ENCODE measurements at regions not wholly inside any gene's neighbourhood (a gene's known extent, or its start where the extent isn't known, plus 50 kb on each side); places are given as distances from the start of the nearest gene placed in this dataset.

DNA sequence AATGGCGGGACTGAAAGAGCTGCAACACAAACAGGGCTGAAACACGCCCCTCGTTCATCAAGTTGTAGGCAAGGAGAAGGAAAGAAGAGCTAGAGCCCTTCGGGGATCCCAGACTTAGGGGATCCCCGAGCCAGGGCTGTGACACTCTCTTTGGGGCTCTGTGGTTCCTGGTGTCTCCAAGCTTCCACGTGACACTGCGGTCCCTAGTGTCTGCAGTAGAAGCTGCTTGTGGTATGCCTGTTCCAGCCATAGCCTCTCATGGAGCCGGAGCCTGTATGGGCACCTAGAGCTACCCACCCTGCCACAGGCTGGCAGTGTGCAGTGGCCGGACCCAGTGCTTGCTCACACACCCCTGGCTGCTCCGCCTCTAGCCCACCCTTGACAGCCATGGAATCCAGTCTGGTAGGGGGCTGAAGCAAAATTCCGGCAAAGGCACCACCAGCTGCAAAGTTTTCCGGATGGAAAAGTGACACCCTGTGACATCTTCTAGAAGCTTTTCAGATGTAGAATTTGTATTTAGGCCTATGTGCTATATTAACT, 1439.6 kb upstream of the ACO1 start:
- intact Hi-C loops (cut with micrococcal nuclease): no loop called here
- DNase-seq (ENCODE audit: low spot score): no peak
- no peak overlapping the region for H3K27ac Mint-ChIP-seq
- no peaks in the 10 kb centered on the region for H3K27me3 Mint-ChIP-seq (ENCODE audit: insufficient read depth)
- H3K4me1 Mint-ChIP-seq (ENCODE audit: low read depth): no peaks in the 10 kb centered on the region
- H3K9me3 Mint-ChIP-seq: no peaks in the 10 kb centered on the region
- no peak overlapping the region for H3K4me3 Mint-ChIP-seq
- H3K36me3 Mint-ChIP-seq (ENCODE audit: low read depth): no peaks in the 10 kb centered on the region

GRCh38 chr9:30964332-30964731, 1420.1 kb upstream of the ACO1 start:
- Mint-ChIP-seq H3K9me3 (no peaks in the 10 kb centered on the region), H3K36me3 (ENCODE audit: low read depth) (no peaks in the 10 kb centered on the region), H3K4me1 (ENCODE audit: low read depth) (no peaks in the 10 kb centered on the region), H3K4me3 (no peak overlapping the region), H3K27ac (no peak overlapping the region), H3K27me3 (ENCODE audit: insufficient read depth) (no peaks in the 10 kb centered on the region)
- intact Hi-C loops (cut with micrococcal nuclease): no loop called here
- DNase-seq (ENCODE audit: low spot score): no peak

- H3K27ac Mint-ChIP-seq: no peak overlapping the region
- no peak overlapping the region for H3K4me3 Mint-ChIP-seq
- H3K4me1 Mint-ChIP-seq (ENCODE audit: low read depth): no peaks in the 10 kb centered on the region
- no peaks in the 10 kb centered on the region for H3K36me3 Mint-ChIP-seq (ENCODE audit: low read depth)
- intact Hi-C loops (cut with micrococcal nuclease): no loop called here
- no peak for DNase-seq (ENCODE audit: low spot score)
- H3K9me3 Mint-ChIP-seq: no peaks in the 10 kb centered on the region
- no peaks in the 10 kb centered on the region for H3K27me3 Mint-ChIP-seq (ENCODE audit: insufficient read depth)
Measured at GRCh38 chr9:30967476-30967875, 1417.0 kb upstream of the ACO1 start.

DNA sequence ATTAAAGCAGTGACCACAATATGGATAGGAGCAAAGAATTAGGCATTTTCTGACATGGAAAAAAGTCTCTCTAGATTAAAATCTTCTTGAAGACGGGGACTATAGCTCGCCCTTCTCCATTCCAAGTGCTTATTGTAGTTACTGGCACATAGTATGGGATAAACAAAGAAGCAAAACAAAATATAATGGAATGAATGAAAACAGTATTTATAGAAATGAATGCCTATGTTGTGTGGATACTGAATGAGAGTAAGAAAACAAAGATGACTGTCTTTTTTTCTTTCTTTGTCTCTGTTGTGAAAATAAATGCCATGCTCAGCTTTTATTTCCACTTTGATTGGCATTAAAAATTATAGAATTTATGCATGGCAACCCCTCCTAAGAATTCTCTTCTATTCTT, 1414.3 kb upstream of the ACO1 start:
- intact Hi-C loops (cut with micrococcal nuclease): no loop called here
- no peak overlapping the region for H3K4me3 Mint-ChIP-seq
- no peaks in the 10 kb centered on the region for H3K27me3 Mint-ChIP-seq (ENCODE audit: insufficient read depth)

GRCh38 chr9:30970812-30971211, 1413.6 kb upstream of the ACO1 start:
- no peak for DNase-seq (ENCODE audit: low spot score)
- intact Hi-C loops (cut with micrococcal nuclease): no loop called here
- no peaks in the 10 kb centered on the region for H3K4me1 Mint-ChIP-seq (ENCODE audit: low read depth)

More for the DNA sequence above, 1414.3 kb upstream of the ACO1 start:
- Mint-ChIP-seq H3K4me1 (ENCODE audit: low read depth) (no peaks in the 10 kb centered on the region), H3K27ac (no peak overlapping the region), H3K36me3 (ENCODE audit: low read depth) (no peaks in the 10 kb centered on the region), H3K9me3 (no peaks in the 10 kb centered on the region)
- no peak for DNase-seq (ENCODE audit: low spot score)

DNA sequence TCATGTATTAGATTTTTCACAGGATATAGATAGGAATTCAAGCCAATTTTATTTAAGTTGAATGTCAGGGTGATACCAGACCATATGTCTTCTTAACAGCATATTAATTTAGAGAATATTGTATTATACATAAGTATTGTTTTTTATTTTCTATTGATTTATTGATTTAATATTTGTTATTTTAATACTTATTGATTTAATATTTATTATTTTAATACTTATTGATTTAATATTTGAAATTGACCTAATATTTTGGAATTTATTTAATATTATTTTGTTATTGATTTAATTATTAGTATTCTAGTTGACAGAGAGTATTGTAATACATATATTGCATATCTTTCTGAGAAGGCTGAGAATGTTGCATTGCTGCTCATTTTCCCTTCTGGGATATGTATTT, 1411.8 kb upstream of the ACO1 start:
- intact Hi-C loops (cut with micrococcal nuclease): no loop called here
- H3K4me3 Mint-ChIP-seq: no peak overlapping the region

More at GRCh38 chr9:30970812-30971211, 1413.6 kb upstream of the ACO1 start:
- Mint-ChIP-seq H3K36me3 (ENCODE audit: low read depth) (no peaks in the 10 kb centered on the region), H3K9me3 (no peaks in the 10 kb centered on the region), H3K27ac (no peak overlapping the region), H3K27me3 (ENCODE audit: insufficient read depth) (no peaks in the 10 kb centered on the region), H3K4me3 (no peak overlapping the region)

DNA sequence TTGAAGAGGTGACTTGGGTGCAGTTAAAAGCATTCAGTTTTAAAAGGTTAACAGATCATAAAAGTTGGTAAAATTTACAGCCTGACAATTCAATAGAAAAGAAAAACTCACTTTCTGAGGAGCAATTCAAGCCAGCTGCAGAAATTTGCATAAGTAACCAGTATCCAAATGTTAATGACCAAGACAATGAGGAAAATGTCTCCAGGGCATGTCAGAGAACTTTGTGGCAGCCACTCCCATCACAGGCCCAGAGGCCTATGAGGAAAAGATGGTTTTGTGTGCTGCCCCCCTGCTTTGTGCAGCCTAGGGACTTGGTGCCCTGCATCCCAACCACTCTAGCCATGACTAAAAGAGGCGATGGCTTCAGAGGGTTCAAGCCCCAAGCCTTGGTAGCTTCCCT, 1406.5 kb upstream of the ACO1 start:
- intact Hi-C loops (cut with micrococcal nuclease): no loop called here
- H3K27me3 Mint-ChIP-seq (ENCODE audit: insufficient read depth): no peaks in the 10 kb centered on the region
- no peak overlapping the region for H3K27ac Mint-ChIP-seq
- H3K4me3 Mint-ChIP-seq: no peak overlapping the region
- DNase-seq (ENCODE audit: low spot score): no peak
- H3K4me1 Mint-ChIP-seq (ENCODE audit: low read depth): no peaks in the 10 kb centered on the region
- H3K36me3 Mint-ChIP-seq (ENCODE audit: low read depth): no peaks in the 10 kb centered on the region
- H3K9me3 Mint-ChIP-seq: peaks cover 7% of the 10 kb centered on the region

More for the DNA sequence above, 1411.8 kb upstream of the ACO1 start:
- H3K27ac Mint-ChIP-seq: no peak overlapping the region
- H3K27me3 Mint-ChIP-seq (ENCODE audit: insufficient read depth): no peaks in the 10 kb centered on the region
- H3K4me1 Mint-ChIP-seq (ENCODE audit: low read depth): no peaks in the 10 kb centered on the region
- no peaks in the 10 kb centered on the region for H3K36me3 Mint-ChIP-seq (ENCODE audit: low read depth)
- DNase-seq (ENCODE audit: low spot score): no peak
- H3K9me3 Mint-ChIP-seq: no peaks in the 10 kb centered on the region

GRCh38 chr9:30982301-30982700, 1402.1 kb upstream of the ACO1 start:
- H3K9me3 Mint-ChIP-seq: peaks cover 12% of the 10 kb centered on the region
- H3K27me3 Mint-ChIP-seq (ENCODE audit: insufficient read depth): no peaks in the 10 kb centered on the region
- DNase-seq (ENCODE audit: low spot score): no peak
- intact Hi-C loops (cut with micrococcal nuclease): no loop called here
- H3K4me1 Mint-ChIP-seq (ENCODE audit: low read depth): no peaks in the 10 kb centered on the region
- no peak overlapping the region for H3K27ac Mint-ChIP-seq
- no peak overlapping the region for H3K4me3 Mint-ChIP-seq
- no peaks in the 10 kb centered on the region for H3K36me3 Mint-ChIP-seq (ENCODE audit: low read depth)

DNA sequence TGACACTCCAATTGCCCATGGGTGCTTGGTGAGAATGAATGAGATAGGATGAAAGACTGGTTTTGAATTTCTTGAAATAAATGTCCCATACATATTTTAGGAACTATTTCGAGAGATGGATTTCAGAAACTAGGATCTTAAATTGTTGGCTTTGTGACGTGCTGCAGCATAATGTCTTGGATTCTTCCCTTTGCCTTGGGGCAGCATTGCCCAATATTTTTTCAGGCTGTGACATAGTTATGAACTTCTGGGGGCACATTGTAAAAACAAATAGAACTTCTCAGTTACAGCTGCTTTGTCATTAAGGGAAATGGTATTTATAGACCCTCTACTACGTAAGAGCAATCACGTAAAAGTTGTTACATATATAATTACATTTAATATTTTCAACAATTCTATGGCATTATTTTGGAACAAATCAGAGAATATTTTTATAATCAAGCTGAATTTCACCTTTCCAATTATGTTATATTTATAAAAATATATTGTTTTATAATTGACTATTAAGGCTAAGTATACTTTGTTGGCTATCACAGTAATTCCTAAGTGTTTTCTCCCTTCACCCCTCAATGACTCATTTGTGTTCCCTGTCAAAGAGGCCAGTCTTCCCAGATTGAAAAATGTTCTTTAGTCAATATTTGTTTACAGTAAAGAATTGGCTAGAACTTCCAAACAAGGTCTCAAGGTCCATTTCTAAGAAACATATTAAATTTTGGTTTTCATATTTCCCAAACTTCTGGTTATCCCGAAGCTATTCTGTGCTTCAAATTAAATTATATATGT, 1388.3 kb upstream of the ACO1 start:
- no peaks in the 10 kb centered on the region for H3K36me3 Mint-ChIP-seq (ENCODE audit: low read depth)
- no peak for DNase-seq (ENCODE audit: low spot score)
- H3K9me3 Mint-ChIP-seq: peaks cover 4% of the 10 kb centered on the region
- H3K4me3 Mint-ChIP-seq: no peak overlapping the region
- intact Hi-C loops (cut with micrococcal nuclease): no loop called here
- H3K27ac Mint-ChIP-seq: no peak overlapping the region
- no peaks in the 10 kb centered on the region for H3K4me1 Mint-ChIP-seq (ENCODE audit: low read depth)
- no peaks in the 10 kb centered on the region for H3K27me3 Mint-ChIP-seq (ENCODE audit: insufficient read depth)

- Mint-ChIP-seq H3K4me3 (no peak overlapping the region), H3K9me3 (peaks cover 7% of the 10 kb centered on the region), H3K36me3 (ENCODE audit: low read depth) (no peaks in the 10 kb centered on the region), H3K4me1 (ENCODE audit: low read depth) (no peaks in the 10 kb centered on the region), H3K27ac (no peak overlapping the region), H3K27me3 (ENCODE audit: insufficient read depth) (no peaks in the 10 kb centered on the region)
- intact Hi-C loops (cut with micrococcal nuclease): no loop called here
- no peak for DNase-seq (ENCODE audit: low spot score)
Measured at GRCh38 chr9:30996761-30997160, 1387.7 kb upstream of the ACO1 start.

- H3K9me3 Mint-ChIP-seq: peaks cover 11% of the 10 kb centered on the region
- no peak for DNase-seq (ENCODE audit: low spot score)
- intact Hi-C loops (cut with micrococcal nuclease): no loop called here
- no peak overlapping the region for H3K4me3 Mint-ChIP-seq
- no peak overlapping the region for H3K27ac Mint-ChIP-seq
- H3K4me1 Mint-ChIP-seq (ENCODE audit: low read depth): no peaks in the 10 kb centered on the region
- H3K27me3 Mint-ChIP-seq (ENCODE audit: insufficient read depth): no peaks in the 10 kb centered on the region
- H3K36me3 Mint-ChIP-seq (ENCODE audit: low read depth): no peaks in the 10 kb centered on the region
Measured at GRCh38 chr9:30997291-30997690, 1387.2 kb upstream of the ACO1 start.

- DNase-seq (ENCODE audit: low spot score): no peak
- Mint-ChIP-seq H3K27me3 (ENCODE audit: insufficient read depth) (no peaks in the 10 kb centered on the region), H3K36me3 (ENCODE audit: low read depth) (no peaks in the 10 kb centered on the region), H3K4me1 (ENCODE audit: low read depth) (no peaks in the 10 kb centered on the region), H3K4me3 (no peak overlapping the region), H3K9me3 (peaks cover 13% of the 10 kb centered on the region), H3K27ac (no peak overlapping the region)
- intact Hi-C loops (cut with micrococcal nuclease): no loop called here
Measured at GRCh38 chr9:31005086-31005665, 1379.3 kb upstream of the ACO1 start.

- no peak for DNase-seq (ENCODE audit: low spot score)
- no peaks in the 10 kb centered on the region for H3K4me1 Mint-ChIP-seq (ENCODE audit: low read depth)
- H3K27me3 Mint-ChIP-seq (ENCODE audit: insufficient read depth): peaks cover 1% of the 10 kb centered on the region
- H3K27ac Mint-ChIP-seq: no peak overlapping the region
- no peaks in the 10 kb centered on the region for H3K9me3 Mint-ChIP-seq
- intact Hi-C loops (cut with micrococcal nuclease): no loop called here
- no peaks in the 10 kb centered on the region for H3K36me3 Mint-ChIP-seq (ENCODE audit: low read depth)
- H3K4me3 Mint-ChIP-seq: no peak overlapping the region
Measured at GRCh38 chr9:31013371-31013770, 1371.1 kb upstream of the ACO1 start.
